Upper lobe of left lung (tissue), 6 donors: ENCODE measurements at regions not wholly inside any gene's neighbourhood (a gene's known extent, or its start where the extent isn't known, plus 50 kb on each side); places are given as distances from the start of the nearest gene placed in this dataset.

Experiments
- ATAC-seq, 2 donors: fragments of 200-7000 bp; cut with Tn5 transposase; one replicate each; pipeline ENCODE4 v1.9.1; 2022; ENCODE audit warnings: mild to moderate bottlenecking in 2 of 2, moderate library complexity in 2 of 2; ENCODE audit not compliant: low FRiP score in 2 of 2
- DNase-seq, 2 donors: peaks; one replicate each; pipeline ENCODE4 v3.0.0-alpha.2; 2019 to 2020
- H3K27ac ChIP-seq, 4 donors: fragments of 200-600 bp; sonication (generic); one replicate each; pipeline ENCODE4 v1.5.1; 2016 to 2019
- H3K27me3 ChIP-seq, 4 donors: fragments of 200-600 bp; sonication (generic); one replicate each; pipeline ENCODE4 v1.5.1; 2017 to 2019
- H3K36me3 ChIP-seq, 4 donors: fragments of 200-600 bp; sonication (generic); one replicate each; pipeline ENCODE4 v1.5.1; 2016 to 2019
- H3K4me1 ChIP-seq, 4 donors: fragments of 200-600 bp; sonication (generic); one replicate each; pipeline ENCODE4 v1.5.1; 2018 to 2019
- H3K4me3 ChIP-seq, 4 donors: fragments of 200-600 bp; sonication (generic); one replicate each; pipeline ENCODE4 v1.5.1; 2017 to 2019; ENCODE audit warnings: mild to moderate bottlenecking in 2 of 4, moderate library complexity in 1 of 4
- H3K9me3 ChIP-seq, 4 donors: fragments of 200-600 bp; sonication (generic); one replicate each; pipeline ENCODE4 v1.5.1; 2018 to 2019
- EP300 ChIP-seq, 4 donors: sonication (generic); formaldehyde crosslinking; IDR thresholded peaks; one replicate each; pipeline ENCODE4 v1.5.1; 2017; ENCODE audit warnings: antibody characterized with exemption in 4 of 4, control low read depth in 2 of 4
- POLR2A ChIP-seq, 4 donors: fragments of 450-650 bp; IDR thresholded peaks; one replicate each; pipeline ENCODE4 v1.5.1; 2016 to 2017; ENCODE audit warnings: antibody characterized with exemption in 4 of 4, mild to moderate bottlenecking in 2 of 4
- POLR2AphosphoS5 ChIP-seq, 2 donors: sonication (generic); formaldehyde crosslinking; IDR thresholded peaks; one replicate each; pipeline ENCODE4 v1.5.1; 2017; ENCODE audit warnings: antibody characterized with exemption in 2 of 2
- WGBS, 2 donors: methylation state at CpG; one replicate each; pipeline ENCODE4 v1.1.5; 2017 to 2018; 5-methylcytosine and 5-hydroxymethylcytosine counted together
- TF ChIP-seq, protein P1 (sequence below), 6 experiments: fragments of 450-650 bp in 4 of 6; fragments of 200-600 bp in 2 of 6; sonication (generic) in 2 of 6; IDR thresholded peaks; one replicate each; pipeline ENCODE4 v1.5.1; 2016 to 2019; ENCODE audit warnings: antibody characterized with exemption in 6 of 6
- donor health status: DM: no; HTN: no; CAD: no; lungs with moderate emphysema.
- donor health status: DM: no; HTN: yes; CAD: no; lungs with severe emphysema.

DNA sequence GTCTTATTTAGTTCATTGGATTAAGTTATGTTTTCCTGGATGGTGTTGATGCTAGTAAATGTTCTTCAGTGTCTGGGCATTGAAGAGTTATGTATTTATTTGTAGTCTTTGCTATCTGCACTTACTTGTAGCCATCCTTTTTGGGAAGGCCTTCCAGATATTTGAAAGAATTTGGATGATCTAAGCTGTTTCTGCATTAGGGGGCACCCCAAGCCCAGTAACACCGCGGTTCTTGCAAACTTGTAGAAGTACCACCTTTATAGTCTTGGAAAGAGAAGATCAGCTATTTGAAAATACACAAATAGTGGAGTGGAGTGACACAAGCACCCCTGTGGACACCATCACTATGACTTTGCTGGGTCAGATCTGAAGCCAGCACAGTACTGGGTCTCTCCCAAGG lies 175.9 kb upstream of the KIF2B start:
- H3K27me3 ChIP-seq: no peaks in the 10 kb centered on the region
- H3K4me3 ChIP-seq: no peak overlapping the region
- no peaks in the 10 kb centered on the region for H3K4me1 ChIP-seq
- DNase-seq (no peak), ATAC-seq (no peak)
- TF ChIP-seq, protein P1, sequence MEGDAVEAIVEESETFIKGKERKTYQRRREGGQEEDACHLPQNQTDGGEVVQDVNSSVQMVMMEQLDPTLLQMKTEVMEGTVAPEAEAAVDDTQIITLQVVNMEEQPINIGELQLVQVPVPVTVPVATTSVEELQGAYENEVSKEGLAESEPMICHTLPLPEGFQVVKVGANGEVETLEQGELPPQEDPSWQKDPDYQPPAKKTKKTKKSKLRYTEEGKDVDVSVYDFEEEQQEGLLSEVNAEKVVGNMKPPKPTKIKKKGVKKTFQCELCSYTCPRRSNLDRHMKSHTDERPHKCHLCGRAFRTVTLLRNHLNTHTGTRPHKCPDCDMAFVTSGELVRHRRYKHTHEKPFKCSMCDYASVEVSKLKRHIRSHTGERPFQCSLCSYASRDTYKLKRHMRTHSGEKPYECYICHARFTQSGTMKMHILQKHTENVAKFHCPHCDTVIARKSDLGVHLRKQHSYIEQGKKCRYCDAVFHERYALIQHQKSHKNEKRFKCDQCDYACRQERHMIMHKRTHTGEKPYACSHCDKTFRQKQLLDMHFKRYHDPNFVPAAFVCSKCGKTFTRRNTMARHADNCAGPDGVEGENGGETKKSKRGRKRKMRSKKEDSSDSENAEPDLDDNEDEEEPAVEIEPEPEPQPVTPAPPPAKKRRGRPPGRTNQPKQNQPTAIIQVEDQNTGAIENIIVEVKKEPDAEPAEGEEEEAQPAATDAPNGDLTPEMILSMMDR (IDR thresholded peaks at IDR 0.05): no peak
- no peak for TF ChIP-seq POLR2AphosphoS5 (IDR thresholded peaks at IDR 0.05)
- TF ChIP-seq EP300 (IDR thresholded peaks at IDR 0.05): no peak
- TF ChIP-seq POLR2A (IDR thresholded peaks at IDR 0.05): no peak
- no peaks in the 10 kb centered on the region for H3K9me3 ChIP-seq
- no peaks in the 10 kb centered on the region for H3K36me3 ChIP-seq
- WGBS, 2 donors: 92 to 100% methylated on average over 2 of the region's 2 CpGs
- no peak overlapping the region for H3K27ac ChIP-seq

DNA sequence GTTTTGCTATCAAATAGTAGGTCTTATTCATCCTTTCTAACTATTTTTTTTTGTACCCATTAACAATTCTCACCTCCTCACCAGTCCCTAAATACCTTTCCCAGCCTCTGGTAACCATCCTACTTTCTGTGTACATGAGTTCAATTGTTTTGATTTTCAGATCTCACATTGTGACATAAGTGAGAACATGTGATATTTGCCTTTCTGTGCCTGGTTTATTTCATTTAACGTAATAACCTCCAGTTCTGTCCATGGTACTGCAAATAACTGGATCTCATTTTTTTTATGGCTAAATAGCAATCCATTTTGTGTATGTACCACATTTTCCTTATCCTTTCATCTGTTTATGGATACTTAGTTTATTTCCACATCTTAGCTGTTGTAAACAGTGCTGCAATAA lies 181.9 kb upstream of the KIF2B start:
- Histone ChIP-seq H3K4me3 (no peak overlapping the region), H3K4me1 (no peaks in the 10 kb centered on the region), H3K9me3 (no peaks in the 10 kb centered on the region), H3K27me3 (no peaks in the 10 kb centered on the region), H3K36me3 (no peaks in the 10 kb centered on the region), H3K27ac (no peak overlapping the region)
- WGBS, 2 donors: 81 to 90% methylated on average over 1 of the region's 1 CpG
- ATAC-seq: no peak
- no peak for TF ChIP-seq EP300 (IDR thresholded peaks at IDR 0.05)
- TF ChIP-seq, protein P1 (IDR thresholded peaks at IDR 0.05): no peak
- no peak for TF ChIP-seq POLR2A (IDR thresholded peaks at IDR 0.05)
- TF ChIP-seq POLR2AphosphoS5 (IDR thresholded peaks at IDR 0.05): no peak
- no peak for DNase-seq

DNA sequence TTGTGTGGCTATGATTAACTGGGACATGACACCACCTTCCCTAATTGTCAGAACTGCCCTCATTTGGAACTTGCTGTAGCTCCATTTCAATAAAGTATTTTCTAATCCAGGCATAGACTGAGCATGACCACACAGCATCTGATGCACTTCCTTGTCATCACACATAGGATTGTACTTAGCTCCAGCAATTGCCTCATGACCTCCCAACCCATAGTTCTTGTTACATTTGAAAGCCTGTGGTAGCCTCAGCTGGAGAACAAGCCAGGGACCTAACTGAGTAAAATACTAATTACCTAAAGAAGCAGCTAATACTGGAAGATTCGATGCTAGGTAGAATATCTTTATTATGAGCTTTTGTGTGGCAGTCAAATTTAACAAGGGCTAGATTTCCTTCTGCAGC lies 187.3 kb upstream of the KIF2B start:
- Histone ChIP-seq H3K27ac (no peak overlapping the region), H3K4me1 (no peaks in the 10 kb centered on the region), H3K36me3 (no peaks in the 10 kb centered on the region), H3K27me3 (no peaks in the 10 kb centered on the region), H3K9me3 (no peaks in the 10 kb centered on the region), H3K4me3 (no peak overlapping the region)
- DNase-seq: no peak
- WGBS, 2 donors: 65 to 86% methylated on average over 1 of the region's 1 CpG
- no peak for TF ChIP-seq EP300 (IDR thresholded peaks at IDR 0.05)
- TF ChIP-seq POLR2AphosphoS5 (IDR thresholded peaks at IDR 0.05): no peak
- TF ChIP-seq POLR2A (IDR thresholded peaks at IDR 0.05): no peak
- TF ChIP-seq, protein P1 (IDR thresholded peaks at IDR 0.05): no peak
- no peak for ATAC-seq

DNA sequence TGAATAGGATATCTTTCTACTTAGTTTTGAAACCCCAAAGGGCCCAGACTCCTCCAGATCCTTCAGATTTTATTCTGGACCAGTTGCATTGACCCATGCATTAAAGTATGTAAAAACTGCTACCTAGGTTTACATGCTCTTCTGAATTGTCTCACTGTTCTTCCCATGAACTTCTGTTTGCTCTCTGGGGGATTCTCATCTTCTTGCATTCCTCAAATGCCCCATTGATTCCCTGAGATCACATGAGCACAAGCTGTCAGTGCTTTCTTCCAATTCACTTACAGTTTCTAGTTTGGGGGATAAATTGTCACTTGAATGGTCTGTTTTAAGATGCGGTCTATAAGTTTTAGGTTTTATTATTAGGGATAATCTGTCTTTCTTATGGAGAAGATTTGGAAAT lies 188.9 kb upstream of the KIF2B start:
- no peak for TF ChIP-seq POLR2AphosphoS5 (IDR thresholded peaks at IDR 0.05)
- TF ChIP-seq, protein P1 (IDR thresholded peaks at IDR 0.05): no peak
- no peak for TF ChIP-seq POLR2A (IDR thresholded peaks at IDR 0.05)
- Histone ChIP-seq H3K4me1 (no peaks in the 10 kb centered on the region), H3K27me3 (no peaks in the 10 kb centered on the region), H3K27ac (no peak overlapping the region), H3K36me3 (no peaks in the 10 kb centered on the region), H3K4me3 (no peak overlapping the region), H3K9me3 (no peaks in the 10 kb centered on the region)
- WGBS, 2 donors: 88 to 100% methylated on average over 1 of the region's 1 CpG
- ATAC-seq: no peak
- DNase-seq: no peak

DNA sequence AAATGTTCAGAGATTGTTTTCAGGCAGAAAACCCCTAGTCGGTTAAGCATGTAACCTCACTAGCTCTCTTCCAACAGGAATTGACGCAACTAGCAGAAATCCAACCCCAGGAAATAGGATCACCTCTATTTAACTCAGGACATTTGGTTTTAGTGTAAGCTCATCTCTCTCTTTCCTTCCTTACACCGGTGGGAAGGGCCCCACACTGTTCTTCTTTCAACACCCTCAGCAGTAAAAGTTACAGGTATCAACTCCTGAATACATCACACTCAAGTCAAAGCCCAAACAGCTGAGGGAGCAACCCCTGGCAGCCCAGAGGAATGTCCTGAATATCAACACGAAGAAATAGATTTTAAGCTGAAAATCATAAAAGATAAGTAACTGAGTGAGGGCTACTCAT lies 191.2 kb upstream of the KIF2B start:
- H3K27ac ChIP-seq: no peak overlapping the region
- H3K4me3 ChIP-seq: no peak overlapping the region
- 50 to 53% methylated on average over 4 of the region's 4 CpGs for WGBS, 2 donors
- no peaks in the 10 kb centered on the region for H3K9me3 ChIP-seq
- DNase-seq (no peak), ATAC-seq (no peak)
- no peaks in the 10 kb centered on the region for H3K4me1 ChIP-seq
- H3K36me3 ChIP-seq: no peaks in the 10 kb centered on the region
- TF ChIP-seq, protein P1 (IDR thresholded peaks at IDR 0.05): no peak
- TF ChIP-seq POLR2A (IDR thresholded peaks at IDR 0.05): no peak
- no peak for TF ChIP-seq EP300 (IDR thresholded peaks at IDR 0.05)
- TF ChIP-seq POLR2AphosphoS5 (IDR thresholded peaks at IDR 0.05): no peak
- no peaks in the 10 kb centered on the region for H3K27me3 ChIP-seq
